ENCODE measurements at regions not wholly inside any gene's neighbourhood (a gene's known extent, or its start where the extent isn't known, plus 50 kb on each side); places are given as distances from the start of the nearest gene placed in this dataset.
A peak's percentile ranks its signal among the peaks of the same experiment; 100 is the strongest.
"Not testable (repeated sequence)": the region's sequence is repeated elsewhere in the genome, so short reads cannot be mapped to it uniquely, and the experiment has no call there.

GRCh38 chrX:146906166-146906565, 91.6 kb upstream of the CXorf51A start:
- TF ChIP-seq ZFX (IDR thresholded peaks at IDR 0.05): no peak
- TF ChIP-seq CTCF (conservative IDR thresholded peaks at IDR 0.05): no peak
- H3K27ac ChIP-seq: no peak overlapping the region

- no peak for TF ChIP-seq ZFX (IDR thresholded peaks at IDR 0.05)
- TF ChIP-seq CTCF (conservative IDR thresholded peaks at IDR 0.05): peak; percentile 33
- no peak overlapping the region for H3K27ac ChIP-seq
Observed at GRCh38 chrX:146887020-146887419, 72.5 kb upstream of the CXorf51A start.

GRCh38 chrX:146881521-146881920, 67.0 kb upstream of the CXorf51A start:
- no peak for TF ChIP-seq ZFX (IDR thresholded peaks at IDR 0.05)
- TF ChIP-seq CTCF (conservative IDR thresholded peaks at IDR 0.05): no peak
- H3K27ac ChIP-seq: no peak overlapping the region

- not testable (repeated sequence) for H3K27ac ChIP-seq
Observed at GRCh38 chrX:146866846-146867245, 52.3 kb upstream of the CXorf51A start.

- H3K27ac ChIP-seq: not testable (repeated sequence)
Observed at GRCh38 chrX:146865734-146866133, 51.2 kb upstream of the CXorf51A start.

All from C4-2B (cell line).